K562 (cell line): ENCODE measurements at regions not wholly inside any gene's neighbourhood (a gene's known extent, or its start where the extent isn't known, plus 50 kb on each side); places are given as distances from the start of the nearest gene placed in this dataset.

Experiments used
- ATAC-seq: fragments of 200-7000 bp; cut with Tn5 transposase; 3 replicates; pipeline ENCODE4 v1.9.1; 2020; ENCODE audit warnings: moderate library complexity
- BruUV-seq: library from RNA; stranded (reverse); fragments of 400-500 nt; replicated peaks from 2 replicates; lab custom pipeline; 2021; lab: Mats Ljungman, UMichigan
- CTCF ChIA-PET: fragments of 300-600 bp; formaldehyde crosslinking; extraction: SDS; loops from one replicate; lab custom pipeline; 2021; ENCODE audit warnings: low intra/inter-chr PET ratio; lab: Yijun Ruan, JAX
- POLR2A ChIA-PET: fragments of 300-600, 350-650 bp; sonication (Branson Sonifier 250); formaldehyde crosslinking; extraction: SDS; loops from one replicate; lab custom pipeline; 2021; ENCODE audit warnings: antibody characterized with exemption, inconsistent platforms; lab: Yijun Ruan, JAX
- DNase-seq, 4 experiments: peaks; one replicate each; pipeline versions ENCODE4 v3.0.0 to v3.0.0-alpha.2; 2011 to 2018; ENCODE audit warnings: low spot score in 3 of 4, mixed read lengths in 3 of 4; ENCODE audit errors: extremely low read depth in 1 of 4
- FAIRE-seq: peaks from 2 replicates; lab custom pipeline; 2011; peaks lifted over from hg19 to GRCh38; lab: Jason Lieb, UNC
- H2AFZ ChIP-seq: 2 replicates; pipeline ENCODE4 v1.6.0; 2011; ENCODE audit warnings: low read depth, low read length, control low read depth, inconsistent platforms
- H3K27ac ChIP-seq: fragments of 200-600 bp; 3 replicates; pipeline ENCODE4 v1.8.0; 2011; ENCODE audit warnings: low read depth, mild to moderate bottlenecking, control low read depth, inconsistent platforms, low read length, moderate library complexity, mixed read lengths; ENCODE audit errors: extremely low read depth
- H3K27me3 ChIP-seq, 2 experiments: fragments of 300-600 bp in 1 of 2; 2 replicates in 1 of 2; 3 replicates in 1 of 2; pipeline versions ENCODE4 v1.6.0 to v1.8.0; 2011; ENCODE audit warnings: inconsistent platforms in 2 of 2, low read length in 2 of 2, mild to moderate bottlenecking in 1 of 2, mixed read lengths in 1 of 2, moderate library complexity in 1 of 2; ENCODE audit not compliant: control insufficient read depth in 2 of 2, insufficient read depth in 2 of 2
- H3K36me3 ChIP-seq: fragments of 300-600 bp; 3 replicates; pipeline ENCODE4 v1.8.0; 2011; ENCODE audit warnings: mild to moderate bottlenecking, low read length, inconsistent platforms; ENCODE audit not compliant: control insufficient read depth, insufficient read depth
- H3K4me1 ChIP-seq, 2 experiments: fragments of 200-600 bp in 1 of 2; replicated peaks in 1 of 2; 2 replicates in 1 of 2; 3 replicates in 1 of 2; pipeline versions ENCODE4 v1.5.1 to v1.8.0; 2011; ENCODE audit warnings: inconsistent platforms in 2 of 2, low read length in 2 of 2, mild to moderate bottlenecking in 1 of 2, mixed read lengths in 1 of 2, moderate library complexity in 1 of 2; ENCODE audit not compliant: control insufficient read depth in 2 of 2, insufficient read depth in 2 of 2
- H3K4me2 ChIP-seq: 2 replicates; pipeline ENCODE4 v1.6.1; 2011; ENCODE audit warnings: low read length, control low read depth, inconsistent platforms, mixed read lengths; ENCODE audit not compliant: insufficient read depth
- H3K4me3 ChIP-seq: fragments of 200-600 bp; sonication (generic), shearing (Covaris generic); 2 replicates; pipeline ENCODE4 v1.5.1; 2016; ENCODE audit warnings: control low read depth, inconsistent platforms
- H3K79me2 ChIP-seq: fragments of 200-600 bp; 3 replicates; pipeline ENCODE4 v1.8.0; 2011; ENCODE audit warnings: low read length, inconsistent platforms; ENCODE audit not compliant: control insufficient read depth, insufficient read depth
- H3K9ac ChIP-seq, 2 experiments: 2 replicates each; pipeline versions ENCODE4 v1.6.0 to v1.6.1; 2011; ENCODE audit warnings: low read depth in 2 of 2, low read length in 2 of 2, control low read depth in 1 of 2, inconsistent platforms in 1 of 2, mild to moderate bottlenecking in 1 of 2, mixed read lengths in 1 of 2; ENCODE audit not compliant: insufficient read depth in 1 of 2
- H3K9me1 ChIP-seq: one replicate; pipeline ENCODE4 v1.6.0; 2011; ENCODE audit warnings: inconsistent platforms, mild to moderate bottlenecking, low read length, moderate library complexity; ENCODE audit not compliant: control insufficient read depth, insufficient read depth
- H3K9me3 ChIP-seq: replicated peaks from 2 replicates; pipeline ENCODE4 v1.5.1; 2011; ENCODE audit warnings: low read depth, low read length, inconsistent platforms; ENCODE audit not compliant: control insufficient read depth, insufficient read depth
- H4K20me1 ChIP-seq: replicated peaks from 2 replicates; pipeline ENCODE4 v1.6.1; 2011; ENCODE audit warnings: low read length, inconsistent platforms, mixed read lengths; ENCODE audit not compliant: control insufficient read depth, insufficient read depth
- GTF2A2 ChIP-seq: IDR thresholded peaks from 2 replicates; pipeline ENCODE4 v1.6.1; 2016; ENCODE audit warnings: mild to moderate bottlenecking, missing genetic modification characterization, missing compliant biosample characterization
- KAT8 ChIP-seq: fragments of 450-650 bp; IDR thresholded peaks from 2 replicates; pipeline ENCODE4 v1.6.1; 2016; ENCODE audit warnings: low read depth, mild to moderate bottlenecking
- TOE1 ChIP-seq, 2 experiments: fragments of 450-650 bp in 1 of 2; sonication (generic) in 1 of 2; formaldehyde crosslinking in 1 of 2; IDR thresholded peaks; 2 replicates each; pipeline versions ENCODE4 v1.7.1 to v1.8.0; 2016 to 2022; ENCODE audit warnings: borderline replicate concordance in 2 of 2, mild to moderate bottlenecking in 2 of 2, antibody characterized with exemption in 1 of 2, inconsistent platforms in 1 of 2, low read depth in 1 of 2, missing genetic modification reagents in 1 of 2, moderate library complexity in 1 of 2
- ZNF263 ChIP-seq: sonication (generic); formaldehyde crosslinking; IDR thresholded peaks from 2 replicates; pipeline ENCODE4 v1.8.0; 2022; ENCODE audit warnings: mild to moderate bottlenecking, missing genetic modification reagents, borderline replicate concordance
- ZNF511 ChIP-seq: sonication (generic); formaldehyde crosslinking; IDR thresholded peaks from 2 replicates; pipeline ENCODE4 v1.8.0; 2022; ENCODE audit warnings: mild to moderate bottlenecking, missing genetic modification reagents
- ZNF76 ChIP-seq: fragments of 250-450 bp; sonication (Bioruptor Pico); IDR thresholded peaks from 2 replicates; pipeline ENCODE4 v1.4.0; 2020; ENCODE audit warnings: mild to moderate bottlenecking, moderate library complexity, borderline replicate concordance
- WGBS: fragments of 100-300 bp; shearing (Covaris generic); methylation state at CpG from one replicate; pipeline ENCODE4 v1.1.6; 2016; ENCODE audit warnings: low coverage, mixed read lengths; ENCODE audit not compliant: insufficient coverage; ENCODE audit errors: missing lambda C conversion rate; 5-methylcytosine and 5-hydroxymethylcytosine counted together
- in situ Hi-C: fragments of 300-500 bp; cut with MboI; formaldehyde crosslinking; loops from 4 replicates; pipeline ENCODE4 v1.15.0; 2018; ENCODE audit warnings: inconsistent platforms, mixed read lengths
- intact Hi-C: fragments of 100-400 bp; cut with micrococcal nuclease; formaldehyde crosslinking; loops from 2 replicates; pipeline ENCODE4 v1.14.2; 2022
- TF ChIP-seq, protein P1 (sequence below): fragments of 250-450 bp; sonication (Bioruptor Pico); IDR thresholded peaks from 2 replicates; pipeline ENCODE4 v1.4.0; 2020
- TF ChIP-seq, protein P2 (sequence below): sonication (generic); formaldehyde crosslinking; IDR thresholded peaks from 2 replicates; pipeline ENCODE4 v1.9.0; 2022; ENCODE audit warnings: mild to moderate bottlenecking, missing genetic modification reagents
- TF ChIP-seq, protein P3 (sequence below), 2 experiments: IDR thresholded peaks; 2 replicates each; pipeline ENCODE4 v1.6.1; 2011; ENCODE audit warnings: borderline replicate concordance in 1 of 2, control low read depth in 1 of 2, low read depth in 1 of 2, low read length in 1 of 2, mild to moderate bottlenecking in 1 of 2, mixed read lengths in 1 of 2, moderate library complexity in 1 of 2; ENCODE audit not compliant: insufficient read depth in 1 of 2, insufficient read length in 1 of 2, poor library complexity in 1 of 2, severe bottlenecking in 1 of 2; ENCODE audit errors: extremely low read depth in 1 of 2

GRCh38 chr3:31472479-31473390 is 60.0 kb upstream of the STT3B start:
- Histone ChIP-seq H3K4me2 (no peak overlapping the region), H3K4me1 (peaks cover 0 to 3% of the 10 kb centered on the region in 2 experiments; a peak in 2 of 5 replicates), H2AFZ (peak overlapping the region; percentile 41; the same call in 1 of the 2 replicates), H3K36me3 (no peaks in the 10 kb centered on the region), H3K79me2 (no peaks in the 10 kb centered on the region), H3K9ac (no peak overlapping the region), H3K4me3 (no peak overlapping the region), H3K27ac (no peak overlapping the region), H3K9me1 (no peaks in the 10 kb centered on the region), H3K27me3 (no peaks in the 10 kb centered on the region), H4K20me1 (no peaks in the 10 kb centered on the region), H3K9me3 (no peaks in the 10 kb centered on the region; the same call in 1 of the 2 replicates)
- BruUV-seq: no TSS peak
- CTCF ChIA-PET: no interaction called here
- FAIRE-seq: no peak
- WGBS: 14% methylated on average over 7 of the region's 7 CpGs
- intact Hi-C loops (no loop called here), in situ Hi-C loops (no loop called here)
- ATAC-seq: peak; percentile 36
- POLR2A ChIA-PET: interaction anchor here (0.6 kb wide), 1 partner anchor 444 kb away, joined by 3 read pairs; no protein-coding TSS in a partner anchor
- no peak for DNase-seq
- no peak for TF ChIP-seq ZNF263 (CRISPR knock-in tag)
- TF ChIP-seq GTF2A2 (tag): peak; percentile 29; the same call in 1 of the 2 replicates
- no peak for TF ChIP-seq ZNF511 (CRISPR knock-in tag)
- peak; percentile 57; the same call in 1 of the 2 replicates for TF ChIP-seq TOE1 (IDR thresholded peaks at IDR 0.05; ENCODE audit: borderline replicate concordance)
- no peak for TF ChIP-seq TOE1 (CRISPR knock-in tag; IDR thresholded peaks at IDR 0.05; ENCODE audit: borderline replicate concordance, low read depth)
- TF ChIP-seq, protein P1, sequence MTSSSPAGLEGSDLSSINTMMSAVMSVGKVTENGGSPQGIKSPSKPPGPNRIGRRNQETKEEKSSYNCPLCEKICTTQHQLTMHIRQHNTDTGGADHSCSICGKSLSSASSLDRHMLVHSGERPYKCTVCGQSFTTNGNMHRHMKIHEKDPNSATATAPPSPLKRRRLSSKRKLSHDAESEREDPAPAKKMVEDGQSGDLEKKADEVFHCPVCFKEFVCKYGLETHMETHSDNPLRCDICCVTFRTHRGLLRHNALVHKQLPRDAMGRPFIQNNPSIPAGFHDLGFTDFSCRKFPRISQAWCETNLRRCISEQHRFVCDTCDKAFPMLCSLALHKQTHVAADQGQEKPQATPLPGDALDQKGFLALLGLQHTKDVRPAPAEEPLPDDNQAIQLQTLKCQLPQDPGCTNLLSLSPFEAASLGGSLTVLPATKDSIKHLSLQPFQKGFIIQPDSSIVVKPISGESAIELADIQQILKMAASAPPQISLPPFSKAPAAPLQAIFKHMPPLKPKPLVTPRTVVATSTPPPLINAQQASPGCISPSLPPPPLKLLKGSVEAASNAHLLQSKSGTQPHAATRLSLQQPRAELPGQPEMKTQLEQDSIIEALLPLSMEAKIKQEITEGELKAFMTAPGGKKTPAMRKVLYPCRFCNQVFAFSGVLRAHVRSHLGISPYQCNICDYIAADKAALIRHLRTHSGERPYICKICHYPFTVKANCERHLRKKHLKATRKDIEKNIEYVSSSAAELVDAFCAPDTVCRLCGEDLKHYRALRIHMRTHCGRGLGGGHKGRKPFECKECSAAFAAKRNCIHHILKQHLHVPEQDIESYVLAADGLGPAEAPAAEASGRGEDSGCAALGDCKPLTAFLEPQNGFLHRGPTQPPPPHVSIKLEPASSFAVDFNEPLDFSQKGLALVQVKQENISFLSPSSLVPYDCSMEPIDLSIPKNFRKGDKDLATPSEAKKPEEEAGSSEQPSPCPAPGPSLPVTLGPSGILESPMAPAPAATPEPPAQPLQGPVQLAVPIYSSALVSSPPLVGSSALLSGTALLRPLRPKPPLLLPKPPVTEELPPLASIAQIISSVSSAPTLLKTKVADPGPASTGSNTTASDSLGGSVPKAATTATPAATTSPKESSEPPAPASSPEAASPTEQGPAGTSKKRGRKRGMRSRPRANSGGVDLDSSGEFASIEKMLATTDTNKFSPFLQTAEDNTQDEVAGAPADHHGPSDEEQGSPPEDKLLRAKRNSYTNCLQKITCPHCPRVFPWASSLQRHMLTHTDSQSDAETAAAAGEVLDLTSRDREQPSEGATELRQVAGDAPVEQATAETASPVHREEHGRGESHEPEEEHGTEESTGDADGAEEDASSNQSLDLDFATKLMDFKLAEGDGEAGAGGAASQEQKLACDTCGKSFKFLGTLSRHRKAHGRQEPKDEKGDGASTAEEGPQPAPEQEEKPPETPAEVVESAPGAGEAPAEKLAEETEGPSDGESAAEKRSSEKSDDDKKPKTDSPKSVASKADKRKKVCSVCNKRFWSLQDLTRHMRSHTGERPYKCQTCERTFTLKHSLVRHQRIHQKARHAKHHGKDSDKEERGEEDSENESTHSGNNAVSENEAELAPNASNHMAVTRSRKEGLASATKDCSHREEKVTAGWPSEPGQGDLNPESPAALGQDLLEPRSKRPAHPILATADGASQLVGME (CRISPR knock-in tag): no peak
- no peak for TF ChIP-seq KAT8
- TF ChIP-seq, protein P2, sequence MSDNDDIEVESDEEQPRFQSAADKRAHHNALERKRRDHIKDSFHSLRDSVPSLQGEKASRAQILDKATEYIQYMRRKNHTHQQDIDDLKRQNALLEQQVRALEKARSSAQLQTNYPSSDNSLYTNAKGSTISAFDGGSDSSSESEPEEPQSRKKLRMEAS (CRISPR knock-in tag): no peak
- no peak for TF ChIP-seq ZNF76 (CRISPR knock-in tag)
- TF ChIP-seq, protein P3, sequence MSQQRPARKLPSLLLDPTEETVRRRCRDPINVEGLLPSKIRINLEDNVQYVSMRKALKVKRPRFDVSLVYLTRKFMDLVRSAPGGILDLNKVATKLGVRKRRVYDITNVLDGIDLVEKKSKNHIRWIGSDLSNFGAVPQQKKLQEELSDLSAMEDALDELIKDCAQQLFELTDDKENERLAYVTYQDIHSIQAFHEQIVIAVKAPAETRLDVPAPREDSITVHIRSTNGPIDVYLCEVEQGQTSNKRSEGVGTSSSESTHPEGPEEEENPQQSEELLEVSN (IDR thresholded peaks at IDR 0.05; ENCODE audit: borderline replicate concordance in 1 of 2, extremely low read depth in 1 of 2, insufficient read depth in 1 of 2, insufficient read length in 1 of 2, low read depth in 1 of 2, low read length in 1 of 2, poor library complexity in 1 of 2, severe bottlenecking in 1 of 2): no peak
